NCI-H2107 (cell line): ENCODE measurements at regions not wholly inside any gene's neighbourhood (a gene's known extent, or its start where the extent isn't known, plus 50 kb on each side); places are given as distances from the start of the nearest gene placed in this dataset.

Experiments
- DNase-seq: peaks from one replicate; lab custom pipeline; 2025; lab: John Stamatoyannopoulos, UW

- DNase-seq: no peak
Measured at GRCh38 chr7:10688544-10688943, 285.1 kb upstream of the PHF14 start.

GRCh38 chr7:10696064-10696463 is 277.6 kb upstream of the PHF14 start:
- no peak for DNase-seq

DNA sequence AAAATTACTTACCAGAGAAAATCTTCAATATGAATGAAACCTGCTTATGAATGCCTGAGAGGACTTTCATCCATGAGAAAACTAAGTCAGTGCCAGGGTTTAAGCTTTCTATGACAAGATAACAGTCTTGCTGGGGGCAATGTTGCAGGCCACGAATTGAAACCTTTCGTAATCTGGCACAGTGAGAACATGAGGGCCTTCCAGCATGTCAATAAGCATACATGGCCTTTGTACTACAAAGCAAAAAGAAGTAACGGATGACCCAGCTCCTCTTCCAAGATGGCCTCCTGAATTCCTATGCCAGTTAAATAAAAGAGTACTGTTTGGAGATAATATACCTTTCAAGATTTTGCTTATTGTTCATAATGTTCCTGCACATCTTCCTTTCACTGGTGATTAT is 270.6 kb upstream of the PHF14 start:
- no peak for DNase-seq

DNA sequence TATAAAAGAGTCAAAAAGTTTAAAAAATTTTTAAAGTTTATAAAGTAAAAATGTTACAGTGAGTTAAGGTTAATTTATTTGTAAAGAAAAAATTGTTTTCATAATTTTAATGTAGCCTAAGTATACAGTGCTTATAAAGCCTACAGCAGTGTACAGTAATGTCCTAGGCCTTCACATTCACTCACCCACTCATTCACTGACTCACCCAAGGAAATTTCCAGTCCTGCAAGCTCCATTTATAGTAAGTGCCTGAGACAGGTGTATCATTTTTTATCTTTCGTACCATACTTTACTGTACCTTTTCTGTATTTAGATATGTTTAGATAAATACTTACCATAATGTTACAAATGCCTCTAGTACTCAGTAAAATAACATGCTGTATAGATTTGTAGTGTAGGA is 269.7 kb upstream of the PHF14 start:
- DNase-seq: no peak

DNA sequence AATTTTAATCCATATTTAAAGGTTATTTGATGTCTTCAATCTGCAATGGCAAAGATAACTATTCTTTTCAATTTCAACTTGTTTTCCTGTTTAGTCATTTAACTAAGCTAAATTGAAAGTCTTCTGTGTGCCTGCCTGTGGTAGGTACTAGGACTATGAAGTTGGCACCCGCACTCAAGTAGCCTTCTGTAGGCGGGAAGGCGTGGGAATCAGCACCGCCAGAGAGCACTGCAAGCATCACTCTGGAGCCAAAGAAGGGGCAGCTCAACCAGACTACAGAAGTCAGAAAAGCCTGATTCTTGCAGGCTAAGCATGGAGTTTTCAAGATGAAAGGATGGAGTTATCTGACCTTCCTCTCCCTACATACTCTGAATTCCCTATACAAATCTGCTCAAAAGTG is 269.0 kb upstream of the PHF14 start:
- DNase-seq: no peak

- DNase-seq: no peak
Measured at GRCh38 chr7:10706875-10707493, 266.7 kb upstream of the PHF14 start.

DNA sequence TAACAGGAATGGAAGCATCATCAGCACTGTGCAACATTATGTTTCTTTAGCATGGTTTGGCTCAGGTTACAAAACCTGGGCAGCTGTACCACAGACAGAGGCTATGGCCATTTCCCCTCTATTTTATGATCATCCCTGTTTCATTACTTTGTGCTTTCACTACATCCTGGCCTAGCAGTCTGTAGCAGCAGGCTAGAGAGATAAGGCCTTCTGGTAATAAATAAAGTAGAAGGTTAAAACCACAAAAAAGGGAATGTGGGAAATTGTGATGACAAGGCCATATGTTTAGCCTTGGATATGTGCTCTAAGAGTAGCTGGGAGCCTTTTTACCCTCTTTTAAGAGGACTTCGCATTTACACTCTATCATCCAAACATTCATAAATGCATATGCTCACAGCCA is 266.2 kb upstream of the PHF14 start:
- DNase-seq: no peak

DNA sequence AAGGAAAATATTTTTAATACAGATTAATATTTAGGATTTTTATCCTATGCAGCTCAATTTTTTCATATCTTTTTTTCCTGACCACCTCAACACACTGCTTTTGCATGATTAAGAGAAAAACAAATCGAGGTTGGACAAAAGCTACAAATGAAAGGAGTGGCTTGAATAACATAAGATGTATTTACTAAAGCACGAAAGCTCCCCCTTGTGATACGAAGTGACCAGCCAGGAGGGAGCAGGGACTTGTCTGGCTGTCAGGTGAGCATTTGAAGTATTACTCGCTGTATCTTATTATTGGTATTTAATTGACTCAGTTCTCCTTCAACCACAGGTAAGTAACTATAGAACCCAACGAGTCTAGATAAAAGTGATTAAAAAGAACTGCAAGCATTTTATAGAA is 265.2 kb upstream of the PHF14 start:
- peak; percentile 35 for DNase-seq

DNA sequence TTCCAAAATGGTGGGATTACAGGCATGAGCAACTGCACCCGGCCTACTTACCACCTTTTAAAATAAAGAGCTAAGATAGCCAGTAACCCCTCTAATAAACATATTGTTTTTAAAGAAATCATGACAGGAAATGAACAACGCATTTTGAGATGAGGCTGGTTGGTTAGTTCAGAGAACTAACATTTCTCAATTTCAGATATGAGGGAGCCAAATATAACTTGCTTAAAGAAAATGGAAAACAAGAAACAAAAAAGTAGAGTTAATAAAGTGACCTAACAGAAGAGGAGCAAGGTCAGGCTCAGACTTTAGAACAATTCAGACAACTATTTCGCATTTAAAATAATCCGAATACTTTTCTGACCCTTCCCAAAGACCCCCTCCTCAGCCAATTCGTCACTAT is 254.9 kb upstream of the PHF14 start:
- no peak for DNase-seq

DNA sequence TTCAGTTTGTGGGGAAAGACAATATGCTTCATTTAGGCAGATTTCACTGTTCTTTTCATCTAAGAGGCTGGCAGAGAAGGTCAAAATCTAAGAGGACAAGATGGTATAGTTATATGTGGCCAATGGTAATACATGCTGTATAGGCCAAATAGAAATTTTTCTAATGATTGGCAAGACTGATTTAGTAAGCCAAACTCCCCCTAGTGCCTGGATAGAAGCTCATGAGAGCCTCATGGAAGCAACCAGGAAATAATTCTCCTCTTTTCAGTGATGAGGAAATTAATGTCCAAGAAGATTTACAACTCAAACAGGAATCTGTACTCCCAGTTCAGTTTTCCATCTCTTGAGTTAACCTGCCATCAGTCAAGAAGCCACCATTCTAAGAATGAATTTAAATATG is 253.6 kb upstream of the PHF14 start:
- DNase-seq: no peak

DNA sequence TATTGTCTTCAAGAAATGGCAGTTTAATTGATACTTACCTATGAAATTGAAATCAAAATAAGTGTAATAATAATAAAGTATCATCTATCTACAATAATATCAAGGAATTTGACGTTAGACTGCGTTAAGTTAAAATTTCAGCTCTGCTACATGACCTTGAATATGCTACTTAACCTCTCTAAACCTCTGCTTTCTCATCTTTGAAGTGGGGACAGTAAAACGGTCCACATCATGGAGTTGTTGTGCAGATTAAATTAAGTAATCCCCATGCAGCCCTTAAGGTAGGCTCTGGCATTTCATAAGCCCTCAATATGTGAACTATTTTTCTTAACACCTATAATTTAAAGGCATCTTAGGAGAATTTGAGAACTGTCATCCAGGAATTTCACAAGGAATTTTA is 252.4 kb upstream of the PHF14 start:
- DNase-seq: no peak

GRCh38 chr7:10723832-10724231 is 249.8 kb upstream of the PHF14 start:
- no peak for DNase-seq

DNA sequence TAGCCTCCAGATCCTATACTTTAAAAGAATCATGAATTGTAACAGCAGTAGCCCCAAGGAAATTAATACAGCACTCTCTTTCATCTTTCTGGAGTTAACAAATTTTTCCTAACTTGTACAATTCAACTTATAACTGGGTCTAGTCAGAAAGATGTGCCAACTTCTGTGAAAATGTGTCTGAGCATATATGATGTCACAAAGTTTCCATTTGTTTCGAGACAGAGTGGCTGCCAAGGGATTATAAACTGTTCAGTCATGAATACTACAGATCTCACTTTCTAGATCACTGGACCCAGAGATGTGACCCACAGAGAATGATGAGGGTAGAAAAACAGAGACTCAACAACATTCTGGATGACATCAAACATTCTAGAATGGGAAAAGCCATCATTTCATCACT is 249.2 kb upstream of the PHF14 start:
- DNase-seq: no peak

DNA sequence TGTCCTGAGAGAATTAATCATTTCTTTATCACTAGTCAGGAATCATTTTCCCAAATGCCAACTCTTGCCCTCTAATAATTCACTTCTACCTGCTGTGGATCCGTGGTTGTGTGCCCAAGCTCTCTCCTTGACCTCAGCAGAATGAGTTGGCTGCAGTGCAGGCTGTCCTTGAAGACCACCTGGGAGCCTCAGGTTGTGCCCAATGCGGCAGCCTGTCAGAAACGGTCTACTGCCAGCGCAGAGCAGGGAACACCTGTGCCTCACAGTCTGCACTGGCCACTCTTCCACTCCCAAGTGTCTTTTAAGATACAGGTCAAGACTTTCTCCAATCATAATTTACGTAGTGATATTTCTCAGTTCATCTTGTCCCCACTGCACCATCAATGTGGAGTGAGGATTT is 246.0 kb upstream of the PHF14 start:
- DNase-seq: no peak

GRCh38 chr7:10731253-10731773 is 242.4 kb upstream of the PHF14 start:
- no peak for DNase-seq

DNA sequence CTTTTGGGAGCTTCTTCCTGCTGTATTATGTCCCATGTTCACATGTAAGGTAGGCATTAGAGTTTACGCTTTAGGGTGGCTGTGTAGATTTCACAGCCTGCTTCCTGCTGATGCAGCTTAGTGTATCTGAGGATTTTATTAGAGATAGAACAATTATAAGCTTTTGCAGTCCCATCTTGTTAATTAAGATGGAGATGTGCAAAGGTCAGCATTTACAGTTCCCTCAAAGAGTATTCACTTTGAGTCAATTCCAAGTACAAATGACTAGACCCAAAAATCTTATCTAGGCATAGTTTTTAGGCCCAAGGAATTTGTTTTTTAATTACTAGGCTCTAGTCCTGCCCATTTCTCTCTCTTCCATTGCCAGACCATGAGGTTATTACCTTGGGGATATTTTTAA is 239.9 kb upstream of the PHF14 start:
- no peak for DNase-seq

- DNase-seq: no peak
Measured at GRCh38 chr7:10734595-10734994, 239.1 kb upstream of the PHF14 start.

DNA sequence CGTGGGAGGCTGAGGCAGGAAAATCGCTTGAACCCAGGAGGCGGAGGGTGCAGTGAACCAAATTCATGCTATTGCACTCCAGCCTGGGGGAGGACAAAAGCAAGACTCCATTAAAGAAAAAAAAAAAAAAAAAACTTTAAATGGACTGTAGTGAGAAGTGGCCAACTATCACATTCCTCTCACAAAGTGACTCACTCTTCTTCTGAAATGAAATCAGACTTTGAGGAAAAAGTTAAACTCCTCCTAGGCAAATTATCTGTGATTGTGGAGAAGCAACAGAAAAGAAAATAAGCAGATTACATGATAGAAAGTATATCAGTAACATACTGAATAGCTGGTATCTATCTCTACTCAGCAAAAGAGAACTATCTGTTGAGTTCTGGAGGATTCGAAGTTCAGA is 234.3 kb upstream of the PHF14 start:
- DNase-seq: no peak

DNA sequence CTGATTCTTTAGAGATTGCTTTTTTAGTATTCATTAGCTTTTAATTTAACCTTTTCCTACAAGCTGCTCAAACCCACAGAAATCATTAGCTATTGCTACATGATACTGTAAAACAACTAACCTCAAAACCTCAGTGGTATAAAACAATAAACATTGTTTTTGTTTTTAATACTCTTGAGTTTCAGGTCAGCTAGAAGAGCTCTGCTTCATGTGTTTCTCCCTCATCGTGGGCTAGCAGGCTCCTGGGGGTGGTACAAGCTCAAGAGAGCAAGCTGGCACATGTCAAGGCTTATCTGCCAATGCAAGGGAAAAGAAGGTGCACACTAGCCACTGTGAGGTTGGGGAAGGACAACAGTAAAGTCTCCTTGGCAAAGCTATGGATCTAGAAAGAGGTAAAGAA is 232.9 kb upstream of the PHF14 start:
- DNase-seq: no peak

- DNase-seq: no peak
Measured at GRCh38 chr7:10756981-10757380, 216.7 kb upstream of the PHF14 start.

GRCh38 chr7:10759120-10759519 is 214.6 kb upstream of the PHF14 start:
- no peak for DNase-seq

DNA sequence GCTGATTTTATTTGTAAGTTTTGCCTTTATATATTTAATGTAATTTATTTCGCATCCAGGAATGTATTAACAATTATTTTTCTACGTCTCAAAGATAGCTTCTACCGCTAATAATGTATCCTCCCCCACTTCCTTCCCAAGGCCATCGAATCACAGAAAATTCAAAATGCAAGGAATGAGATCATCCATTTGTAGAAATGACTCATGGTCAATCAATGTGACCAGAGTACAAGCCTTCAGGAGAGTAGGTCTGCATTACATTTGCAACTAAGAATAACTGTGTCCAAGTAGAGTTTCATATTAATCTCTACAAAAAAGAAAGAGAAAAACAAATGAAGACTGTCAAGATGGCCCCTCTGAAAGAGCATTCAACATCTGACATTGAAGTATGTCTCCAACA is 205.9 kb upstream of the PHF14 start:
- no peak for DNase-seq

DNA sequence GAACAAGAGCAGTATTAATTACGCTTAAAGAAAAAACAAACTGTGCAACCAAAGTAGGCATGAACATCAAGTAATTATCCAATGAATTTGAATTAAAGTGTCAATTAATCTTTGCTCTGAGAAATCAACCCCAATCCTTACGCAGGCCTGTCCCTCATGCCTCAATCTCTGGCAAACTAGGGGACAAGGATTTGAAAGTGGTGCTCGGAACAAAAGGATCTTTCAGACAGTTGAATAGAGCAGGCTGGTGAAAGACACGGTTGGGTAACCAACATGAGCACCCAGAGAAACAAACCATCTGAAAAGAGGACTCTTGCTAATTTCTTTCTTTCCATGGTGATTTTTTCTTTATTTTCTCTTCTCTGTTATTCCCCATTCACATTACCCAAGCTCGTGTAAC is 203.5 kb upstream of the PHF14 start:
- DNase-seq: no peak

DNA sequence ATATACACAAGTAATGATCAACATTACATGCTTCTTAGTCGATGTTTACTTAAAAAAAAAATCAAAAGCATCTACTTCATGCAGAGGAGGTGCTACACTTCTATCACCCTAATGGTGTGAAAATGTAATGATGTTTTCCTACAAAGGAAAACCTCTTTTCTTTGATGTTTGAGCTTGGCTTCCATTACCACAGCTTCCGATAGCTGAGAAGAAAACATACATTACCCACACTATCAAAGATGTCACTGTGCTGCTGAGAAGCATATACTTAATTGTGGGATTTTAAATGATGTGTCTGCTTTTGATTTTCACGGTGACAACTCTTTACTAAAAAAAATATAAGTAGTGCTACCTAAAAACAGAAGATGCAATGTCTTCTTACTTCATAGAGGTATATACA is 200.2 kb upstream of the PHF14 start:
- no peak for DNase-seq
